ENCODE measurements at regions not wholly inside any gene's neighbourhood (a gene's known extent, or its start where the extent isn't known, plus 50 kb on each side); places are given as distances from the start of the nearest gene placed in this dataset.
"Not testable (repeated sequence)": the region's sequence is repeated elsewhere in the genome, so short reads cannot be mapped to it uniquely, and the experiment has no call there.

DNA sequence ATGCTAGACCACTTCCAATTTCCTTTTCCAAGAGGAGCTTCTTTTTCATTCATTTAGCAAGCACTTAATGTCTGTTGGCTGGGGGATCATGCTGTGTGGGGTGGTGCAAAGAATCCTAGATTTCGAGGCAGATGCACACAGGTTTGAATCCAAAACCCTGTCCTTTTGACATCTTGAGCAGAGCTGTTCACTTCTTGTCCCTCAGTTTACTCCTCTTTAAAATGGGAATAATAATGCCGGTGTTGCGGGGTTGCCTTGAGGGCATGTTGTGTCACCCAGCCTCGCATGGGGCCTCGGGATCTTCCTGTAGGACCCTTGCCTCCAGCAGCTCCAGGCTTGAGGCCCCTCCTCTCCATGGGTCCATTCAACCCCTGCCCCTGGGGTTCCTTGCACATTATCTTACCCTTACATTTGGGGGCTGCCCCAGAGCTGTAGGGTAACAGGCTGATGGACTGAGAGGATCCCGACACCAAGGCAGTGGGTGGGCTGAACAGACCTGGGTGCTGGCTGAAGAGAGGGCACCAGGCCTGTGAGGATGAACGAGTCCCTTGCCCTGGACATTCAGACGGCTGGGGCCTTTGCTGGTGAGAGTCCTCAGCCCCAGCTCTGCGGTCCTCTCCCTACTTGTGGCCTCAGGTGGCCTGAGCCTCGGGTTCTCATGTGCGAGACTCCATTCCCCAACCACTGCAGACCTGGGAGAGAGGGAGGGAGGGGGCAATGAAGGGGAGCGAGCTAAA, 145.8 kb downstream of the BARX1 start:
- DNase-seq: no peak

DNA sequence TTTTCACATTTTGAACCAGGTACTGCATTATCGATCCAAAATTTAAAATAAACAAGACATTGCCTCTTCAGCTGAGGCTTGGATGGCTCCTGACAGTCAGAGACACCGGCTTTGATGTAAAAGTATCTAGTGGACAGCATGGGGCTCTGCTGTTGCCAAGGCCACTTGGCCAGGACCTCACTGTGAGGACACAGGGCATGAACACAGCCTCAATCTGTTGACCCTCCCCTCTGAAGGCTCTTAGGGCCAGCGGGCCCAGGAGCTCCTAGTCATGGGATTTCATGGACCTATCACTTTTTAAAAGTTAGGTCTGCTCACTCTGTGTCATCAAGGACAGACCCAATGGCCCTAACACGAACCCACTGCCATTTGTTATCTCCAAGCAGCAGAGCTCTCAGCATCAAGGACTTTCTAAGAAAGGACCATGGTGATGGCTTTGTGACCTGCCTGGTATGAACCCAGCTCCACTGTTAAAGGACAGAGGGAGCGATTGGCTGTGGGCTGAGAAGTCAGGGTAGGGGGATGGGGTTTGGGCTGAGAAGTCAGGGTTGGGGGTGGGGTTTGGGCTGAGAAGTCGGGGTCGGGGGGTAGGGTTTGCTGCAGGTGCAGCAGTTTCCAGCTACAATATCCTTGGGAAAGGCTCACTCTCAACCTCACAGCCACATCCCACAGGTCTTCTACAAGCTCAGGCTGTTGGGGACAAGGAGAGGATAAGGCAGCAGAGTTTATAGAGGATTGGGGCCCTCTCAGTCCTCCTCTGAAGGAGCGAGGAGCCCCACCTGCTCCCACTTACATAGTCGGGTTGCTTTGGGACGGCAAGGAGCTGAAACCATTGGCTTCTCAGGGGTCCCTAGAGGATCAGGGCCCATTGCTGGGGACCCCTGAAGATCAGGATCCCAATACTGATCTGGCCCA, 146.8 kb downstream of the BARX1 start:
- no peak for DNase-seq

DNA sequence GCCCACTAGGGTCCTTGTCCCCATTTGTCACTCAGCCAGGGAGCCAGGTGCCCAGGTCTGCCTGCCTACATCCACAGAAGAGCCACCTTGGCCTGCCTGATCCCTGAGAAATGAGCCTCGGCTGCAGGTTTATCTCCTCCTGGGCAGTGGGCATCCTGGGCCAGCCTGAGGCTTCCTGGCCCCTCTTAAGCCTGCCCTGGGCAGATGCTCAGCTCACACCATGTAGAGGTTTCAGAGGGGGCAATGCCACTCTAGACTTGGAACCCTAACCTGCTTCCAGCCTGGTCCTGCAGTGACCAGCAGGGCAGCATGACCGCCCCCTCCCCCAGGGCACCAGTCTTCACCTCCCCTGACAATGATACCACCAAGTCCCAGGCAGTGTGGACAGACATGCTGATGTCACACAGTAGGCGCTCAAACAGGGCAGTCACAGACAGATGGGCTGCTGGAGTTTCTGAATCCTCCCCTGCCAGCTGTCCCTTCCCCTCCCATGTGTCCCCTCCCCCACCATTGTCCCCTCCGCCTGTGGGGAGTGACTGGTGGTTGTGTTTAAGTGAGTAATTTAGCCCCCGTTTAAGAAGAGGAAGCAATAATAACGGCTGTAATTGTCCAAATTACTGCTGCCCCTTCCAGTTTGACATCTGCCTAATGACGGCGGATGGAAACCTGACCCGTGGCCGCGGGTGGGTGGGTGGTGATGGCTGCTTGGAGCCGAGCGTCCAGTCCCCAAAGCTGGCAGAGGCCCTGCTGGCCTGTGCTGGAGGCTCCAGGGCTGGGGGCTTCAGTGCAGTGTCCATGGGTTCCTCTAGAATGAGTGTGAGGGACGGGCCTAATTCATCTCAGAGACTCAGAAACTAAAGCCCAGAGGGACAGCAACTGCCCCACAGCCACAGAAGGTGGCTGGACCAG, 147.7 kb downstream of the BARX1 start:
- no peak for DNase-seq

DNA sequence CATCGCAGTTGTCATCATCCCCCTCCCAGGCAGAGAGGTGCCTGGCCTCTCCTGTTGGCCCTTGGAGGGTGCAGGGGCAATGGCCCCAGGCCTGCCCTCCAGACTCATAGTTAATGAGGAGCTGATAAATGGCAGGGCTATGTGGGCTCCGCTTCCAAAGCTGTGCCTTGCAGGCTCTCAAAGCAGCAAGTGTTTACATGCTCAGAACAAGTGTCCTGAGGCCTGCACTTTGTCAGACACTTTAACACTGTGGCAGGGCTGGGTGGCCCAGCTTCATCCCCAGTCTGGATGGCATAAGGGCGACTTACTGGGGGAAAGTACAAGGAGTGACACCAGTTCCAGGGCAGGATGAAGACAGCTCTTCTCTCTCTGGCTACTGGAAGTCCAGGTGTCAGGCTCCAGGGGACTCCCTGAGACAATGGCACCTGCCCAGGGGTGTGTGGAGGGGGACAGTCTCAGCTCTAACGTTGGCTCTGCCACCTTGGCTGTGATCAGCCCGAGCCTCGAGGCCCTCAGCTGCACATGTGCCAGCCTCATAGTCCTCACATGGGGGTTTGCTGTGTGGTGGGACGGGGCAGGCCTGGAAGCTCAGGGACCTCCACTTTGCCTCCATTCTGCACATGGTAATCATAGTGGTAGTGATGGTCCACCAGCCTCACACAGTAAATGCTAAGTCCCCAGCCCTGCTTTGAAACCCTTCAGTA, 153.4 kb downstream of the BARX1 start:
- DNase-seq: no peak

DNA sequence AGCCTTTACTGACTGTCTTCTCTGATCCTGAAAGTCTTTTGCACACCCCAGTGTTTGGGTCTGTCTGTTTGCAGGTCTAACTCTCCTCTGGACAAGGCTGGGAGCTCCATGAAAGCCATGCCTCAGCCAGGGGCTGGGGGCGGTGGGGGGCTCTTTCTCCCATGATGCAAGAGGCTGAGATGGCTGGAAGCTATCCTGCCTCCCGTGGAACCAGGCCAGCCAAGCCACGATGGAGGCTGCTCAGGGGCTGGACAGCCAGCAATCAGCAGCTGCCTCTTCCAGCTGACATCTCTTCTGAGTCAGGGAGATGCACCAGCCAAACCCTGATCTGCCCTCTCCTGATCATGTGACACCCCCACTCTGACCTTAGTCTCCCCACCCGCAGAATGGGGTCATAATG, 154.0 kb downstream of the BARX1 start:
- no peak for DNase-seq

DNA sequence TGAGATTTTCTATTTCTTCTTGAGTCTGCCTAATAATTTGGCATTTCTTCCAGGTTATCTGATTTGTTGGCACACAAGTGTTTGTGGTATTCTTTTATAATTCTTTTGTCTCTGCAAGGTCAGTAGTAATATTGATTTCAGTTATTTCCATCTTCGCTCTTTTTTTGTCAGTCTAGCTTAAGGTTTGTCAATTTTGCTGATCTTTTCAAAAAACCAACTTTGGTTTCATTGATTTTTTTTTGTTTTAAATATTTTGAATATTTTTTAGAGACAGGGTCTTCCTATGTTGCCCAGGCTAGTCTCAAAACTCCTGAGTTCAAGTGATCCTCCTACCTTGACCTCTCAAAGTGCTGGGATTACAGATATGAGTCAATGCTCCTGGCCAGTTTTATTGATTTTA, 162.8 kb downstream of the BARX1 start:
- DNase-seq: no peak

DNA sequence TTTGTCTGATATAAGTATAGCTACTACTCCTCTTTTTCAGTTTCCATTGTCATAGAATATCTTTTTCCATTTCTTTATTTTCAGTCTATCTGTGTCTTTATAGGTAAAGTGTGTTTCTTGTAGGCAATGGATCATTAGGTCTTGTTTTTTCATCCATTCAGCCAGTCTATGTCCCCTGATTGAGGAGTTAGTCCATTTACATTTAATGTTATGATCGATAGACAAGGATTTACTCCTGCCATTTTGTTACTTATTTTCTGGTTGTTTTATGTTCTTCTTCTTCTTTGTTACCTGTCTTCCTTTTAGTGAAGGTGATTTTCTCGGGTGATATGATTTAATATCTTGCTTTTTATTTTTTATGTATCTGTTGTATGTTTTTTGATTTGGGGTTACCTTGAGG, 169.0 kb downstream of the BARX1 start:
- no peak for DNase-seq

DNA sequence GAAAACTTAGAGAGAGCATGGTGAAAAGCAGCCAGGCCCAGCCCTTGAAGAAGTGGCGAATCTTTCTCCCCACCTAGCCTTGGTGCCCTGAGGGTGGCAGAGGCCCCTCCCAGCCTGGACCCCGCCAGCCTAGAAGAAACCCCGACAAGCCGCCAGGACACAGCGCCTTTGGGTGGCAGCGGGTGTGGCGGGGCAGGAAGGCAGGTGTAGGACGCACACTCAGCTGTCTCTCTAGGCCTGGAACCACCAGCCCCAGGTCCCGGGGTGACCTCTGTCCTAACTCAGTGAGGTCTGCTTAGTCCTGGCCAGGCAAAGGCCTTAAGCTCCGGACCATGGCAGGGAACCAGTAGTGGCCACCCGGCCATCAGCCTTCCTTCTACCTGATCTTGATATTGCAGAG, 178.3 kb downstream of the BARX1 start:
- no peak for DNase-seq

DNA sequence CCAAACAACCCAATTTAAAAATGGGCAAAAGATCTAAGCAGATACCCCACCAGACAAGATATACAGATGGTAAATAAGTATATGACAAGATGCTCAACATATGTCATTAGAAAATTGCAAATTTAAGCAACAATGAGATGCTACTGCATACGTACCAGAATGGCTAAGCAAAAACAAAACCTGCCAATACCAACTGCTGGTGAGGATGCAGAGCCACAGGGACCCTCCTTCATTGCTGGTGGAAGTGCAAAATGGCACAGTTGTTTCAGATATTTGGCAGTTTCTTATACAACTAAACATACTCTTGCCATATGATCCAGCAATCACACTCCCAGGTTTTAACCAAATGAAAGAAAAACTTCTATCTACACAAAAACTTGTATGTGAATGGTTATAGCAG, 178.9 kb downstream of the BARX1 start:
- no peak for DNase-seq

DNA sequence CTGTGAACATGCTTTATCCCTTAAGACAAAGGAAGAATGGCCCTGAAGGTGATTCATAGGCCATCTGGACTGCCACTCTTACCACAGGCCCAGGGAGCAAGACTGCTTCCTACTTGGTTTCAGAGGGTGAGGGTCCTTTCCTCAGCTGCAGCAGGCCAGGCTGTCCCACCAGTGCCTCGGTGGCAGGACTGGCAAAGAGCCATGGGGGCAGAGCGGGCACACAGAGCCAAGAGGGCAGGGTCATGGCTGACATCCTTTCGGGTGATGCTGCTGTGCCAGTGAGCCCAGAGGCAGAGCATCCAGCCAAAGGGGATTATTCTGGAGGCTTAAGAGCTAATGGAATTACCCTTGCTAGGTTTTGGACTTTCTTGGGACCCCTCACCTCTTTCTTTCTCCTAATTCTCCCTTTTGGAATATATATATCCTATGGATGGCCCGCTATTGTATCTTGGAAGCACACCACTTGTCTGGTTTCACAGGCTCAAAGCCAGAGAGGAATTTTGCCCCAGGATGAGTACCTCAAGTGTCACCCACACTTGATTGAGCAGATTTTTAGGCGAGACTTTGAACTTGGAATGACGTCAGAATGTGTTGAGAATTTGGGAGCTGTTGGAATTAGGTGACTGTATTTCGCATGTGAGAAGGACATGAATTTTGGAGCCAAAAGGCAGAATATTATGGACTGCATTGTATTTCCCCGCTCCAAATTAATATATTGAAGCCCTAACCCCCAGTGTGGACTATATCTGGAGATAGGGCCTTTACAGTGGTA, 180.6 kb downstream of the BARX1 start:
- DNase-seq: no peak

DNA sequence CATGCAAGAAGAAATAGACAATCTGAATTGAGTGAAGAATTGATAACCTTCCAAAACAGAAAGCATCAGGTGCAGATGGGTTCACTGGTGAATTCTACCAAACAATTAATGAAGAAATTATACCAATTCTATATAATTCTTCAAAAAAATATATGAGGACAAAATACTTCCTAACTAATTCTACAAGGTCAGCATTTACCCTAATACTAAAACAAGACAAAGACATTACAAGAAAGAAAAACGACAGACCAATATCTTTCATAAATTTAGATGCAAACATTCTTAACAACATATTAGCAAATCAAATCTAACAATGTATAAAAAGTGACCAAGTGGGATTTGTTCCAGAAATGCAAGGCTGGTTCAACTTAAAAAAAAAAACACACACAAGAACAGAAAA, 183.9 kb downstream of the BARX1 start:
- DNase-seq: no peak

DNA sequence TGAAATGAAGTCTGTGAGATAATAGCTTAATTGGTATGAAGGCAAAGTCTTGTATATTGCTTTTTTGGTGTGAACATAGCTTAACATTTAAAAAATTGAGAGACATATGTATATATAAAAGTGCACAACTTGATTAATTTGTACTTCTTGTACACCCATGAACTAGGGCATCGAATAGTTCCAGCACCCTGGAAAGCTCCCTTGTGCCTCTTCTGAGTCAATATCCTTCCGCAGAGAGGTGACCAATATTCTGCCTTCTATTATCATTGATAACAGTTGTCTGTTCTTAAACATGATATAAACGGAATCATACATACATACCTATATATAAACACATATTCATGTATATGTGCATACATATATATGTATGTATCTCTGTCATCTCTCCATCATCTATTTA, 185.4 kb downstream of the PHF2 start:
- peak in 1 of 2 experiments; percentile 2 for DNase-seq

DNA sequence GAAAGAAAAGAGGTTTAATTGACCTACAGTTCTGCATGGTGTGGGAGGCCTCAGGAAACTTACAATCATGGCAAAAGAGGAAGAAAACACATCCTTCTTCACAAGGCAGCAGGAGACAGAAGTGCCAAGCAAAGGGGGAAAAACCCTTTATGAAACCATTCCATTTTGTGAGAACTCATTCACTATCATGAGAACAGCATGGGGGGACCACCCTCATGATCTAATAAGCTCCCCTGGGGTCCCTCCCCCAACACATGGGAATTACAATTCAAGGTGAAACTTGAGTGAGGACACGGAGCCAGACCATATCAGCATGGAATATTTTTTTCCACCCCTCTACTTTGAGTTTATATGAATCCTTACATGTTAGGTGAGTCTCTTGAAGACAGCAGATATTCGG, 173.7 kb downstream of the PHF2 start:
- DNase-seq: no peak

DNA sequence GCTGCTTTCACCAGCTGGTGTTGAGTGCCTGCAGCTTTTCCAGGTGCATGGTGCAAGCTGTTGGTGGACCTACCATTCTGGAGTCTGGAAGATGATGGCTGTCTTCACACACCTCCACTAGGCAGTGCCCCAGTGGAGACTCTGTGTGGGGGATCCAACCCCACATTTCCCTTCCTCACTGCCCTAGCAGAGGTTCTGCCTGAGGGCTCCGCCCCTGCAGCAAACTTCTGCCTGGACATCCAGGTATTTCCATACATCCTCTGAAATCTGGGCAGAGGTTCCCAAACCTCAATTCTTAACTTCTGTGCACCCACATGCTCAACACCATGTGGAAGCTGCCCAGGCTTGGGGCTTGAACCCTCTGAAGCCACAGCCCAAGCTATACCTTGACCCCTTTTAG, 172.4 kb downstream of the PHF2 start:
- DNase-seq: not testable (repeated sequence)

DNA sequence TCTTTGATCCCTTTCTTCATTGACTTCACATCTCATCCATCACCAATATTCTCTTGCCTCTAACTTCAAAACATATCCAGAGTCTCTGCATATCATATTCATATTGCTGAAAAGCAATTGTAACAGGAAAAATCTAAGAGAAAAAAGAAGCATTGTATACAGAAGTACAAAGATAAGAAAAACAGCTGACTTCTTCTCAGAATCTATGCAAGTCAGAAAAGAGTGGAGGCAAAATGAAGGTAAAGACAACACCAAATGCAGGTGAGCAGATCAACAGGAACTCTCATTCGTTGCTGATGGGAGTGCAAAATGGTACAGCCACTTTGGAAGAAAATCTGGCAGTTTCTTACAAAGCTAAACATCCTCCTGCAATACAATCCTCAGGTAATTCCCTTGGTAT, 155.6 kb downstream of the PHF2 start:
- DNase-seq: no peak

DNA sequence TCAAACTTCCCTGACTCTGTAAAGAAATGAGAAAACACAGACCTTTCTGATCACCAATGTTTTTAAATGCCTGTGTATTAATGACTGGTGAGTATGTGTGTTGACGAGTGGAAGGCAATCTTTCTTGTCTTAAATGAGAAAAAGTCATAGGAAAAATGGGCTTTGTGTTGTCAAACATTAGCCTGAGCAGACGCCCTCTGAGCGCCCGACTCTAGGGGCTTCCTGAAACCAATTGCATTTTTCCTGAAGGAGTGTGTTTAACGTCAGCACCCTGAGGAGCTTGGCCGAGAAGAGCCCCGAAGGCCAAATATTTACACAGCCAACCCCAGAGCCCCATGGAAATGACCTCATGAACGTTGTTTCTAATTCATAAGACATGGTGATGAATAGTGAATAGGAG, 154.3 kb downstream of the PHF2 start:
- no peak for DNase-seq

DNA sequence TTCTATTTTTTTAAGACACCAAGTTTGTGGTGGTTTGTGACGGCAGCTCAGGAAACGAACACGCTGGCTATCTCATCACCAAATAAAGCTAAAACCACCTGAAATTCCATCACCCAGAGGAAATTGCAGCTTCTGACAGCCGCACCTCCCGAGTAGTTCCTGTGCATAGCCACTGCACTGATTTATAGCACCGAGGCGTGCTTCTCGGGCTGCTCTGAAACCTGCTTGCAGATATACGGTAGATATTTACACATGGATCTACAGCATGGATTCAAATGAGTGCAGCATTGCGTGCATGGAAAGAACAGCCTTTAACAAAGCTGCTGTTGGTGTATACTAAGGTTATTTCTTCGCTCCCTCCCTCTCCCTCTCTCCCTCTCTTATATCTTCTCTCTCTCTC, 153.8 kb downstream of the PHF2 start:
- DNase-seq: no peak

Measured in Kasumi-1 (cell line).